ENCODE measurements at regions not wholly inside any gene's neighbourhood (a gene's known extent, or its start where the extent isn't known, plus 50 kb on each side); places are given as distances from the start of the nearest gene placed in this dataset.

- DNase-seq (ENCODE audit: low read depth) = no peak
- TF ChIP-seq CTCF (IDR thresholded peaks at IDR 0.05; ENCODE audit: insufficient read depth, low read depth, low read length, missing control alignments) = no peak
- H3K4me3 ChIP-seq (ENCODE audit: low read depth, low read length) = no peak overlapping the region
Observed at GRCh38 chr6:88539295-88539764, 373.2 kb upstream of the CNR1 start.

GRCh38 chr6:88538840-88539239, 372.7 kb upstream of the CNR1 start:
- H3K4me3 ChIP-seq (ENCODE audit: low read depth, low read length) = no peak overlapping the region
- no peak for TF ChIP-seq CTCF (IDR thresholded peaks at IDR 0.05; ENCODE audit: insufficient read depth, low read depth, low read length, missing control alignments)
- DNase-seq (ENCODE audit: low read depth) = no peak

- TF ChIP-seq CTCF (IDR thresholded peaks at IDR 0.05; ENCODE audit: insufficient read depth, low read depth, low read length, missing control alignments) = no peak
- DNase-seq (ENCODE audit: low read depth) = peak; percentile 42
- H3K4me3 ChIP-seq (ENCODE audit: low read depth, low read length) = no peak overlapping the region
Observed at GRCh38 chr6:88538130-88538706, 372.1 kb upstream of the CNR1 start.

- no peak overlapping the region for H3K4me3 ChIP-seq (ENCODE audit: low read depth, low read length)
- DNase-seq (ENCODE audit: low read depth) = no peak
- TF ChIP-seq CTCF (IDR thresholded peaks at IDR 0.05; ENCODE audit: insufficient read depth, low read depth, low read length, missing control alignments) = no peak
Observed at GRCh38 chr6:88536071-88536625, 370.0 kb upstream of the CNR1 start.

GRCh38 chr6:88535306-88535705, 369.2 kb upstream of the CNR1 start:
- peak; percentile 31 for DNase-seq (ENCODE audit: low read depth)
- H3K4me3 ChIP-seq (ENCODE audit: low read depth, low read length) = no peak overlapping the region
- no peak for TF ChIP-seq CTCF (IDR thresholded peaks at IDR 0.05; ENCODE audit: insufficient read depth, low read depth, low read length, missing control alignments)

- DNase-seq (ENCODE audit: low read depth) = no peak
- no peak overlapping the region for H3K4me3 ChIP-seq (ENCODE audit: low read depth, low read length)
- no peak for TF ChIP-seq CTCF (IDR thresholded peaks at IDR 0.05; ENCODE audit: insufficient read depth, low read depth, low read length, missing control alignments)
Observed at GRCh38 chr6:88532241-88532860, 366.2 kb upstream of the CNR1 start.
